Loucy (cell line): ENCODE measurements at regions not wholly inside any gene's neighbourhood (a gene's known extent, or its start where the extent isn't known, plus 50 kb on each side); places are given as distances from the start of the nearest gene placed in this dataset.

Experiments
- H2AFZ ChIP-seq: fragments of 200-600 bp; sonication (generic); 2 replicates; pipeline ENCODE4 v1.6.0; 2016; ENCODE audit warnings: antibody characterized with exemption, mild to moderate bottlenecking, low read length, moderate library complexity
- H3F3A ChIP-seq: fragments of 200-600 bp; 2 replicates; pipeline ENCODE4 v1.6.0; 2016; ENCODE audit warnings: antibody characterized with exemption, low read depth, mild to moderate bottlenecking
- H3K27me3 ChIP-seq: fragments of 200-600 bp; sonication (generic); 2 replicates; pipeline ENCODE4 v1.6.1; 2014; ENCODE audit warnings: low read length, mild to moderate bottlenecking; ENCODE audit not compliant: insufficient read depth, poor library complexity, severe bottlenecking
- H3K36me3 ChIP-seq: fragments of 200-600 bp; sonication (generic); 2 replicates; pipeline ENCODE4 v1.6.1; 2016; ENCODE audit warnings: low read length; ENCODE audit not compliant: insufficient read depth
- H3K4me1 ChIP-seq: fragments of 200-600 bp; sonication (generic); 2 replicates; pipeline ENCODE4 v1.5.1; 2014; ENCODE audit warnings: low read length, mild to moderate bottlenecking; ENCODE audit not compliant: insufficient read depth, poor library complexity, severe bottlenecking
- H3K4me2 ChIP-seq: fragments of 200-600 bp; sonication (generic); 2 replicates; pipeline ENCODE4 v1.6.0; 2014; ENCODE audit warnings: antibody characterized with exemption, low read length, low read depth, mild to moderate bottlenecking; ENCODE audit not compliant: poor library complexity, severe bottlenecking
- H3K4me3 ChIP-seq: fragments of 200-600 bp; sonication (generic); 2 replicates; pipeline ENCODE4 v1.5.1; 2014; ENCODE audit warnings: low read length, mild to moderate bottlenecking, mixed read lengths; ENCODE audit not compliant: poor library complexity, severe bottlenecking
- H3K79me2 ChIP-seq: fragments of 200-600 bp; sonication (generic); 2 replicates; pipeline ENCODE4 v1.6.1; 2014; ENCODE audit warnings: low read length; ENCODE audit not compliant: insufficient read depth
- H3K9ac ChIP-seq: fragments of 200-600 bp; sonication (generic); 2 replicates; pipeline ENCODE4 v1.6.0; 2014; ENCODE audit warnings: mild to moderate bottlenecking, low read depth, low read length, moderate library complexity; ENCODE audit not compliant: poor library complexity, severe bottlenecking
- H3K9me2 ChIP-seq: fragments of 200-600 bp; sonication (generic); replicated peaks from 2 replicates; pipeline ENCODE4 v1.6.1; 2016; ENCODE audit warnings: low read depth, low read length, mixed read lengths
- H3K9me3 ChIP-seq: fragments of 200-600 bp; sonication (generic); 2 replicates; pipeline ENCODE4 v1.6.1; 2014; ENCODE audit warnings: mild to moderate bottlenecking, antibody characterized with exemption, low read length, low read depth; ENCODE audit not compliant: insufficient read depth
- H4K20me1 ChIP-seq: fragments of 200-600 bp; sonication (generic); 2 replicates; pipeline ENCODE4 v1.6.0; 2014; ENCODE audit warnings: antibody characterized with exemption, low read length, mild to moderate bottlenecking; ENCODE audit not compliant: insufficient read depth, poor library complexity, severe bottlenecking
- EZH2phosphoT487 ChIP-seq: fragments of 200-600 bp; IDR thresholded peaks from 2 replicates; pipeline ENCODE4 v1.6.1; 2018; ENCODE audit warnings: antibody characterized with exemption, mild to moderate bottlenecking, moderate library complexity, borderline replicate concordance
- TF ChIP-seq, protein P1 (sequence below): fragments of 200-600 bp; sonication (generic); conservative IDR thresholded peaks from 2 replicates; pipeline ENCODE4 v1.5.1; 2014; ENCODE audit warnings: mild to moderate bottlenecking, antibody characterized with exemption, low read length

- H3K27me3 ChIP-seq = no peaks in the 10 kb centered on the region
Observed at GRCh38 chr5:76030343-76030742, 52.8 kb upstream of the SV2C start.

DNA sequence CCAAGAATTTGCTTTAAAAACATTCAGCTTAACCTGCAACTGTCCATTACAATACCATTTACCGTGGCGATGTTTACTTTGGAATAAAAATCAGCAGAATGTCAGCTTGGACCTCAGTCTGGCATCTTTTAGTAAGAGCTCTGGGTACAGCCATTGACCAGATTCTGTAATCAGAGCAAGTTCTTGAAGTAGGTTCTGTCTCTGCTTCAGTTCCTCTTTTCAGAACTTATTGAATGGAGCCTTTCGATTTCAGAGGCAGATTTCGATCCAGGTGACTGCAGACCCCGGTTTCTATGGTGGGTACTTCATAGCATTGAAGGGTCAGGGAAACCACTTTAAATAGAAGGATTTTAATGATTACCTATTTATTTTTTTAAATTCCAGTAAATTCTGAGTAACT, 53.4 kb upstream of the SV2C start:
- H3K27me3 ChIP-seq = no peaks in the 10 kb centered on the region
- no peaks in the 10 kb centered on the region for H3K9me2 ChIP-seq
- no peak for TF ChIP-seq EZH2phosphoT487
- TF ChIP-seq, protein P1, sequence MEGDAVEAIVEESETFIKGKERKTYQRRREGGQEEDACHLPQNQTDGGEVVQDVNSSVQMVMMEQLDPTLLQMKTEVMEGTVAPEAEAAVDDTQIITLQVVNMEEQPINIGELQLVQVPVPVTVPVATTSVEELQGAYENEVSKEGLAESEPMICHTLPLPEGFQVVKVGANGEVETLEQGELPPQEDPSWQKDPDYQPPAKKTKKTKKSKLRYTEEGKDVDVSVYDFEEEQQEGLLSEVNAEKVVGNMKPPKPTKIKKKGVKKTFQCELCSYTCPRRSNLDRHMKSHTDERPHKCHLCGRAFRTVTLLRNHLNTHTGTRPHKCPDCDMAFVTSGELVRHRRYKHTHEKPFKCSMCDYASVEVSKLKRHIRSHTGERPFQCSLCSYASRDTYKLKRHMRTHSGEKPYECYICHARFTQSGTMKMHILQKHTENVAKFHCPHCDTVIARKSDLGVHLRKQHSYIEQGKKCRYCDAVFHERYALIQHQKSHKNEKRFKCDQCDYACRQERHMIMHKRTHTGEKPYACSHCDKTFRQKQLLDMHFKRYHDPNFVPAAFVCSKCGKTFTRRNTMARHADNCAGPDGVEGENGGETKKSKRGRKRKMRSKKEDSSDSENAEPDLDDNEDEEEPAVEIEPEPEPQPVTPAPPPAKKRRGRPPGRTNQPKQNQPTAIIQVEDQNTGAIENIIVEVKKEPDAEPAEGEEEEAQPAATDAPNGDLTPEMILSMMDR = no peak
- H3K4me1 ChIP-seq = no peaks in the 10 kb centered on the region
- no peaks in the 10 kb centered on the region for H3K9me3 ChIP-seq
- H2AFZ ChIP-seq = no peak overlapping the region
- H4K20me1 ChIP-seq = no peaks in the 10 kb centered on the region
- H3K4me2 ChIP-seq = no peak overlapping the region
- H3K36me3 ChIP-seq = no peaks in the 10 kb centered on the region
- no peaks in the 10 kb centered on the region for H3K79me2 ChIP-seq
- no peaks in the 10 kb centered on the region for H3F3A ChIP-seq
- no peak overlapping the region for H3K4me3 ChIP-seq
- no peak overlapping the region for H3K9ac ChIP-seq

More at GRCh38 chr5:76030343-76030742, 52.8 kb upstream of the SV2C start:
- H3K9ac ChIP-seq = no peak overlapping the region
- TF ChIP-seq, protein P1 = no peak
- no peak for TF ChIP-seq EZH2phosphoT487
- no peaks in the 10 kb centered on the region for H3K9me3 ChIP-seq
- H4K20me1 ChIP-seq = no peaks in the 10 kb centered on the region
- no peaks in the 10 kb centered on the region for H3K36me3 ChIP-seq
- no peaks in the 10 kb centered on the region for H3F3A ChIP-seq
- no peak overlapping the region for H2AFZ ChIP-seq
- H3K4me3 ChIP-seq = no peak overlapping the region
- no peaks in the 10 kb centered on the region for H3K4me1 ChIP-seq
- no peak overlapping the region for H3K4me2 ChIP-seq
- no peaks in the 10 kb centered on the region for H3K79me2 ChIP-seq
- H3K9me2 ChIP-seq = no peaks in the 10 kb centered on the region

GRCh38 chr5:76025790-76026189, 57.4 kb upstream of the SV2C start:
- H3K4me2 ChIP-seq = no peak overlapping the region
- H3K4me1 ChIP-seq = no peaks in the 10 kb centered on the region
- no peaks in the 10 kb centered on the region for H3K79me2 ChIP-seq
- no peak overlapping the region for H2AFZ ChIP-seq
- H3K9me3 ChIP-seq = no peaks in the 10 kb centered on the region
- no peaks in the 10 kb centered on the region for H3K9me2 ChIP-seq
- H3K27me3 ChIP-seq = no peaks in the 10 kb centered on the region
- no peaks in the 10 kb centered on the region for H3K36me3 ChIP-seq
- no peaks in the 10 kb centered on the region for H4K20me1 ChIP-seq
- H3K9ac ChIP-seq = no peak overlapping the region
- H3F3A ChIP-seq = no peaks in the 10 kb centered on the region
- TF ChIP-seq, protein P1 = no peak
- no peak for TF ChIP-seq EZH2phosphoT487
- H3K4me3 ChIP-seq = no peak overlapping the region
